GM21423 (cell line): ENCODE measurements at regions not wholly inside any gene's neighbourhood (a gene's known extent, or its start where the extent isn't known, plus 50 kb on each side); places are given as distances from the start of the nearest gene placed in this dataset.

ENCODE experiments used
- ATAC-seq: cut with Tn5 transposase; IDR thresholded peaks from one replicate; pipeline ENCODE4 v1.9.1; 2021; ENCODE audit warnings: mild to moderate bottlenecking, moderate library complexity; ENCODE audit not compliant: unreplicated experiment

- no peak for ATAC-seq
Observed at GRCh38 chr7:42987648-42988214, 55.6 kb downstream of the MRPL32 start.

- no peak for ATAC-seq
Observed at GRCh38 chr7:42991024-42991423, 58.8 kb downstream of the MRPL32 start.

- no peak for ATAC-seq
Observed at GRCh38 chr7:42991913-42992591, 59.9 kb downstream of the MRPL32 start.

GRCh38 chr7:42993038-42993437, 60.9 kb downstream of the MRPL32 start:
- ATAC-seq, result no peak

GRCh38 chr7:42994096-42994495, 61.9 kb downstream of the MRPL32 start:
- ATAC-seq, result no peak

- ATAC-seq, result no peak
Observed at GRCh38 chr7:42997611-42998010, 65.4 kb downstream of the MRPL32 start.

- ATAC-seq, result no peak
Observed at GRCh38 chr7:43004082-43004481, 71.9 kb downstream of the MRPL32 start.

- ATAC-seq, result no peak
Observed at GRCh38 chr7:43006008-43006407, 73.8 kb downstream of the MRPL32 start.

GRCh38 chr7:43010061-43010460, 77.9 kb downstream of the MRPL32 start:
- ATAC-seq, result no peak

- ATAC-seq, result no peak
Observed at GRCh38 chr7:43011879-43012278, 79.7 kb downstream of the MRPL32 start.

- no peak for ATAC-seq
Observed at GRCh38 chr7:43014406-43014805, 82.2 kb downstream of the MRPL32 start.

GRCh38 chr7:43015301-43015700, 83.1 kb downstream of the MRPL32 start:
- no peak for ATAC-seq

GRCh38 chr7:43018446-43018845, 86.3 kb downstream of the MRPL32 start:
- ATAC-seq, result no peak

GRCh38 chr7:43021431-43021830, 89.3 kb downstream of the MRPL32 start:
- ATAC-seq, result no peak

- ATAC-seq, result no peak
Observed at GRCh38 chr7:43022008-43022407, 89.8 kb downstream of the MRPL32 start.

- no peak for ATAC-seq
Observed at GRCh38 chr7:43033369-43033768, 79.1 kb upstream of the HECW1 start.

GRCh38 chr7:43034535-43035002, 77.9 kb upstream of the HECW1 start:
- ATAC-seq, result no peak

- no peak for ATAC-seq
Observed at GRCh38 chr7:43037531-43037930, 74.9 kb upstream of the HECW1 start.

- no peak for ATAC-seq
Observed at GRCh38 chr7:43038254-43038653, 74.2 kb upstream of the HECW1 start.

GRCh38 chr7:43039346-43039745, 73.1 kb upstream of the HECW1 start:
- no peak for ATAC-seq

- no peak for ATAC-seq
Observed at GRCh38 chr7:43040461-43040860, 72.0 kb upstream of the HECW1 start.

GRCh38 chr7:43041105-43041504, 71.3 kb upstream of the HECW1 start:
- ATAC-seq, result no peak

- ATAC-seq, result no peak
Observed at GRCh38 chr7:43041724-43042123, 70.7 kb upstream of the HECW1 start.
